Stimulated activated CD4-positive, alpha-beta T cell treated with anti-CD3 and anti-CD28 coated beads, Interleukin-2, amount 100 ng/mL, for 24 hours (primary cell): ENCODE measurements at regions not wholly inside any gene's neighbourhood (a gene's known extent, or its start where the extent isn't known, plus 50 kb on each side); places are given as distances from the start of the nearest gene placed in this dataset.
"Not testable (repeated sequence)": the region's sequence is repeated elsewhere in the genome, so short reads cannot be mapped to it uniquely, and the experiment has no call there.

Experiments
- DNase-seq, 2 donors: peaks; one replicate each; pipeline ENCODE4 v3.0.0-alpha.2; 2020

GRCh38 chr16:29327631-29328408, 78.7 kb downstream of the NPIPB11 start:
- not testable (repeated sequence) for DNase-seq

DNA sequence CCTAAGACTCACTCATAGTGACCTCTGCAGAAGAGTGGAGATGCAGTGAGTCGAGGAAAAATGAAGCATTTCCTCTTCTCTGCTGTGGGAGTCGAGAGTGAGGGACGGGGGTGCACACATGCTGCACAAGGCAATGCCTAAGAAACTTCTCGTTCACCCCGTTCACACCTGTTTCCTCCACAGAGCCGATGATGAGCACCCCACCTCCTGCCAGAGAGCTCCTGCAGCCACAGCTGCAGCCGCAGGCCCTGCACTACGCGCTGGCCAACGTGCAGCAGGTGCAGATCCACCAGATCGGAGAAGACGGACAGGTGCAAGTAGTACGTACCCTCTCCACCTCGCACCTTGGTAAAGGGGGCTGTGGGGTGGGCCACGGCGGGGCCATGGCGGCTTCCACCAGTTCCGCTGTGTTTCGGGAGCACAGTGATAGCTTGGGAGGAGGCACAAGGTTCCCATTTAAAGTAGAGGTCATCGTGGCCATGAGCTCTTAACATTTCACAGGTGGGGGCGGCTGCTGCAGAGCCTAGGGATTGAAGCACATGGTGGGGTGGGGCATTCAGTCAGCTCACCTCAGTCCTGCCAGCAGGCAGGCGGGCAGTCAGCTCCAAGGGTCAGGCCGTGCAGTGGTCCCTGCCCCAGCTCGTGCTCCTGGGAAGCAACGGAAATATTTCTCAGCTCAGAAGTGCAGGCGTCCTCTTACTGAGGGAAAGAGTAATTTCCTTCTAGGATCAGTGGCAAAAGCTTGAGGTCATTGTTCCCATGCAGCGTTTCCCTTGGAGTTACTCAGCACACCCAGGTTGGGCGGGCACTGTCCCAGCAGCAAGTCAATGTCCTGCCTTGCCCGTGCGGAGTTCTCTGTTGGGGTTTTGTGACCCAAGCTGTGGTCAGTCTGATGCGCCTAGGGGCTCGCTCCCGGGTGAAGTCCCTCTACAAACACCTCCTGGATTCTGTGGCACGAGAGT, 80.1 kb downstream of the NPIPB11 start:
- not testable (repeated sequence) for DNase-seq

DNA sequence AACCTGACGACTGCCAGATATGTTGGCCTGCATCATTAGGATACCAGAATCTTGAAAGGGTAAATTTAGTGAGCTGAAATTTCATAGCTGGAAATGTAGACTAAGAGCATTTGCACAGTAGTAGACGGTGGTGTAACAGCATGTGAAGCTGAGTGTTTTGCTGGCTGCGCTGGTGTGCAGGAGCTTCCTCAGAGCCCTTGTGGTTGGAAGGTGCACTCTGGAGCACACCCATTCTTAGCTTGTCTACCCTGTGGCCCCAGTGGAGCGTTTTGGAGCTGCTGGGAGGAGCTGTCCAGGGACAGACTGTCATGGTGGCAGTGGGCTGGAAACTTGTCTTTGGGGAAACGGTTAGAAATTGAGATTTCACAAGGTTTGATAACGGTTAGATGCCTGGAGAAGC, 82.8 kb downstream of the NPIPB11 start:
- not testable (repeated sequence) for DNase-seq

- DNase-seq = no peak
Measured at GRCh38 chr16:29321585-29321984, 84.9 kb downstream of the NPIPB11 start.

DNA sequence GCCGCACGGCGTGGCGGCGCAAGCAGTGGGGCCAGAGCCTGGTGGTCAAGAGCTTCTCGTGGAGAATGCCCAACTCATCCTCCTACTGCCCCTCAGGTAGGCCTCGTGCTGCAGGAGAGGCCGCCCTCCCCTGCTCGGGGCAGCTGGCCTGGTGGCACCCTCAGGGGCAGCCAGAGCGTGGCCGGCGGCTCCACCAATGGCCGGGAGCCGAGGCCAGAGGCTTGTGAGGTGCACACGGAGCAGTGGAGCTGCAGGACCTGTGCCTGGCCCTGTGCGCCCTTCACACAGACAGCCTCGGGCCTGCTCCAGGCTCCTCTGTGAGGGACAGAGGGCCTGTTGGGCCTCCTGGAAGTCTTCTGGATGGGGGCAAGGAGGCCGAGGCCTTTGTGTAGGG, 85.5 kb downstream of the NPIPB11 start:
- no peak for DNase-seq

DNA sequence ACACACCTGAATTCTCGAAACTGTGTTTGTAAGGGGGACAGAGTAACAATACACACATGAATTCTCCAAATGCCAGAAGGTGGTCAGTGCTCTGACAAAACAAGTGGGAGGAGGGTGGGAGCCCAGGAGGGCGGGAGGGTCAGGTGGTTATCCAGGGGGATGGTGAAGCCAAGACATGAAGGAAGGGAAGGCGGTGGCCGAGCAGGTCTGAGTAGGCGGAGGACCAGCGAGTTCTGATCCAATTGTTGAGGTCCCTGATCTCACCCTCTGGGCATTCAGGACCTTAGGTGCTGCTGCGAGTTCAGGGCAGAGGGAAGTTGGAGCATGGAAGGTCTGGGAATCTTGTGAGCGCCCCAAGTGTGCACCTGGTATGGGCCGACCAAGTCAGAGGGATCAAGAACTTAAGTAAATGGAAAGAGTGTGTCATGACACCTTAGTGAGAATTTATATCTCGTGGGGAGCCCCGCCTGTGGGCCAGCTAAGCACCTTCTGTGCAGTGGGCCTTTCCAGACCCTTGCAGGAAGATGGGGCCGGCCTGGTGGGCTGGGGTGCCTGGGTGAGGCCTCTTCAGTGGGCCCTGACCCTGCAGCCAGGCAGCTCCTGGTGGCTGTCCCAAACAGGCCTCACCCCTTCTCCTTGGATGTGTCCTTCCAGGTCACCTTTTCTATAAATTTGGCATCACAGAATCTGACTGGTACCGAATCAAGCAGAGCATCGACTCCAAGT, 86.1 kb downstream of the NPIPB11 start:
- DNase-seq = no peak

DNA sequence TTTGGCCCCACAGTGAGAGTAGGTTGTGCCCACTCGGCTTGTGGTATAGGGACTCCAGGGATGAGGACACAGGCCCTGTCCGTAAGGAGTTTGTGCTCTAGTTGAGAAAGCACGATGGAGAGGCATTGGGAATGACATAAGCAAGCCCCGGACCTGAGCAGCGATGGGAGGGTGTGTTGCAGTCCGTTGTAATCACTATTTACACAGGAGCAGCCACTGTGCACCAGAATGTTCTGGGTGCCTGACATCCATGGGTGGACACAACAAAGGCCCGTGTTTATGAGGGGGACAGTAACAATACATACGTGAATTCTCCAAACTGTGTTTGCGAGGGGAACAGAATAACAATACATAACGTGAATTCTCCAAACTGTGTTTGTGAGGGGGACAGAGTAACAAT, 86.8 kb downstream of the NPIPB11 start:
- no peak for DNase-seq

DNA sequence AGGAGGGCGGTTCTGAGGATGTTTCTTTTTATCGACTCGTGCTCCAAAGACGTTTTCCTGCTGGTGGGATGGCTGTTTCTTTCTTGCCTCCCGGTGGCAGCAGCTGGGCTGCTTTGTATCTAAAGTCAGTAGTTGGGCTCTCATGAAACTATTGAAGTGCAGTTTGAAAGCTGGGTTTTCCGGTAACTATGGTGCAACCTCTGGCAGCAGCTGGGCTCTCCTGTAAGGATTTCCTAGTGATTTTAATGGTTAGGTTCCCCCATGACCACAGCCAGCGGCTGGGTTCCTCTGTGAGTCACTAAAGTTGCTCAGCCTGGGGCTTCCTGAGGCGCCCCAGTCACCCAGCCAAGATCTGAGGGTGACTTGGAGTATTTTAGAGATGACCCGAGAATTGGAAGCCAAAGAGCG, 87.9 kb downstream of the NPIPB11 start:
- not testable (repeated sequence) for DNase-seq

- no peak for DNase-seq
Measured at GRCh38 chr16:29318037-29318436, 88.5 kb downstream of the NPIPB11 start.

DNA sequence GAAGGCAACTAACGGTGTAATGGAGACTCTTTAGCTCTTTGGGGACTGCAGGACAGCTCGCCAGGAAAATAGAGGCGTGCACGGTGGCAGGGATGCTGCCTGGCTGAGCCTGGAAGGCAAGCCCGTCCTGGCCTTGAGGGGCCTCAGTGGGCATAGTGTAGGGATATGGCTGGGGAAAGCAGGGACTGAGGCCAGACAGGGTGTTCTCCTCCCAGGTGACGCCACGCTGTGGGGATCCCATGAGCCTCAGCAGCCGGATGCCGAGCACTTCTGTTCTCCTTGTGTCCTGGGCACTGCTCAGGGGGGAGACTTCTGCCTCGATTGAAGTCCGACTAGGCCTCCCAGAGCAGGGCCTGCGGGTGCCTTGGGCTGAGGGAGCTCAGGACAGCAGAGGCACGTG, 89.2 kb downstream of the NPIPB11 start:
- DNase-seq = no peak

DNA sequence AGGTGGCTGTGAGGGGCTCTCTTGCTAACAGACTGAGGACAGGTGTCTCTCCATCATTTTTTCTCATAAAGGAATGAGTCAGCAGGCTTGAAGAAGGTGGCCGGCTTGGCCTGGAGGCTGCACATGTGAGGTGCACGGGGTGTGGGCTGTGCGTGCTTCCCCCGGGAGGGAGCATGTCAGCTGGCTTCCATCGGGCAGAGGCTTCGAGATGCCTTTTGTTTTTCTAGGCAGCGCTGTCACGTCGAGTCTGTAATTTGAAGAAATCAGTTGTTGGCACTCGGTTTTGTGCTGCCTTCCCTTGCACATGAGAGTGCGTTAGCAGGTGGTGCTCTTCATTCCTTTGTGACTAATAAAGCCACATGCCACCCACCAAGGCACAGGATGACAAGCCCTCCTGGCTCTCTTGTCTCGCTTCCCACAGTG, 89.7 kb downstream of the NPIPB11 start:
- DNase-seq = no peak

DNA sequence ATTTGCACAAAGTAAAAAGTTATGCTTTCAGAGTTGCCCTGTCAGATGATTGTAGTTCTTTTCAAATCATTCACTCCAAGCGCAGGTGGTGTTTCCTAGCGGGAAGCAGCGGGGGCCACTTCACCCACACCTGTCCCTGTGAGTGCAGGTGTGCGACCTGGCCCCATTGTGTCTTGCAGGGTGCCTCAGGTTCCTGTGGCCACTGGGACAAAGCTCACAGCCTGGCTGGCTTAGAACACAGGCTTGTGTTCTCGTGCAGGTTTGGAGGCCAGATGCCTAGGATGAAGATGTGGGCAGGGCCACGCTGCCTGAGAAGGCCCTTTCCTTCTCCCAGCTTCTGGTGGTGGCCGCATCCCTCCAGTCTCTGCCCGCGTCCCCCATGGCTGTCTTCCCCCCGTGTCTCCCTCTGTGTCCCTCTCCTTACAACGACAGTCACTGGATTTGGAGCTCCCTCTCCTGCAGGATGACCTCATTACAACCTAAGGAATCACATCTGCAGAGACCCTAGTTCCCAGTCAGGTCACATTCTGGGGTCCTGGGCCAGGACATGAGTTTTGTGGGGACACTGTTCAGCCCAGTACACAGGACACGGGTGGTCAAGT, 90.5 kb downstream of the NPIPB11 start:
- no peak for DNase-seq

DNA sequence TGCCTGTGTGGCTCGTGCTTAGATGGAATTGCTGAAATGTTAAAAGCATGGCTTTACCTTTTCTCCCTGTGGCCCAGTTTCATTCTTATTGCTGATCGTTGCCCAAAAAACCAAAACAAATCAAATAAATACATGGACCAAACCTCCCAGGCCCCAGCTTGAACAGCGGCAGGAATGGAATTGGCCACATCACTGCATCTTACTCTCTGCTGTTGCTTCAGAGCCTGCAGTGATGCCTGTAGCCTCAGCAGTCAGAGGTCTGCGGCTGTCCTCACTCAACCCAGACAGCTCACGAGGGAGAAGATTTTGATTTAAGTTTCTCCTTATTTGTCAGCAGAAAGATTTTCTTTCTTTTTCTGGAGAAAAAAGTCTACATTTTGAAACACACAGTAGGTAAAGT, 91.5 kb downstream of the NPIPB11 start:
- no peak for DNase-seq

GRCh38 chr16:29314292-29314934, 92.1 kb downstream of the NPIPB11 start:
- DNase-seq = no peak

GRCh38 chr16:29313559-29314048, 92.9 kb downstream of the NPIPB11 start:
- no peak for DNase-seq

GRCh38 chr16:29312835-29313558, 93.5 kb downstream of the NPIPB11 start:
- DNase-seq = no peak

GRCh38 chr16:29312345-29312675, 94.2 kb downstream of the NPIPB11 start:
- not testable (repeated sequence) for DNase-seq

DNA sequence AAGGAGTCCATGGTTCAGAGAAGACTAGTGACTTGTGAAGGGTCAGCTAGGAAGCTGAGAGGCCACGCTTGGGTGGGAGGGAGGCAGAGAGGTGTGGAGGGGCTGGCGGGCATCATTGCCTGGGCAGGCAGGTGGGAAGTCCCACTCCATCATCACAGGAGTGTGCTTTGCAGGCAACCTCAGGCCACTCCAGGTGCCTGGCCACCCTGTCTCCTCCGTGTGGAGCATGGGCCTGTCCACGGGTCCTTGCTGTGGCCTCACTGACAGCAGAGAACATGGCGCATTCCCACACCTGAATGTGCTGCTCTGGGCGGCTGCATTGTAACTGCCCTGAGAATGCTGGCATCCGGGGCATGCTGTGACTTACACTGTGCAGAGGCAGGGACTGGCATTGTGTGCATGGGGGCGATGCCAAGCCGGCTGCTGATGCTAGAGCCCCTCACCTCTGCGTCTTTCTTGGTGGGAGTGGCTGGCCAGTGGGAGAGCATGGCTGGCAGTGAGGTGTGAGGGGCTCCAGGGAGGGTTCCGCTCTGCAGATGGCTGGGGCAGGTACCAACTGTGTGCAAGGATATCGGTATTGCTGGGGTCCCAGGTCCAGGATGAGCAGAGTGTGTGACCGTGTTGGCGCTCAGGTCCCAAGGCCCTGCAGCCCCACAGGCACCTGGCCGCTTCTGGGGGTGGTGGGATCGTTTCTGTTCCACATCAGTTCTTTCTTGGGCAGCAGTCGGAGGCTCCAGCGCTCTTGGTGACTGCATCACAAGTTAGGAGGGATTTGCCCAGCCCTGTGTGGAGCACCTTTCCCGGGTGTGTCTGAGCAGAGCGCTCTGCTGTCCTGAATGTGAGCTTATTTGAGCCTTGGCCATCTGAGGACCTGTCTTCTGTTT, 94.8 kb downstream of the NPIPB11 start:
- DNase-seq = no peak

GRCh38 chr16:29310852-29311314, 95.6 kb downstream of the NPIPB11 start:
- no peak for DNase-seq

- DNase-seq = not testable (repeated sequence)
Measured at GRCh38 chr16:29310243-29310642, 96.3 kb downstream of the NPIPB11 start.
